Breast epithelium (tissue), 4 donors: ENCODE measurements at regions not wholly inside any gene's neighbourhood (a gene's known extent, or its start where the extent isn't known, plus 50 kb on each side); places are given as distances from the start of the nearest gene placed in this dataset.

Source experiments
- DNase-seq, 2 donors: peaks; one replicate each; pipeline ENCODE4 v3.0.0-alpha.2; 2019; ENCODE audit warnings: low spot score in 2 of 2
- H3K27ac ChIP-seq, 2 donors: fragments of 200-600 bp; sonication (generic) in 1 of 2; one replicate each; pipeline ENCODE4 v1.5.1; 2016 to 2019; ENCODE audit warnings: mild to moderate bottlenecking in 1 of 2
- H3K27me3 ChIP-seq, 2 donors: fragments of 200-600 bp; sonication (generic) in 1 of 2; one replicate each; pipeline versions ENCODE4 v1.5.1 to v1.6.0; 2017 to 2019; ENCODE audit warnings: control low read depth in 1 of 2, mild to moderate bottlenecking in 1 of 2
- H3K36me3 ChIP-seq: fragments of 200-600 bp; one replicate; pipeline ENCODE4 v1.5.1; 2019
- H3K4me1 ChIP-seq, 2 donors: fragments of 200-600 bp; sonication (generic); one replicate each; pipeline ENCODE4 v1.5.1; 2016 to 2019; ENCODE audit warnings: control low read depth in 1 of 2
- H3K4me3 ChIP-seq, 3 donors: fragments of 200-600 bp; sonication (generic); 1 replicate in 2 of 3; 2 replicates in 1 of 3; pipeline ENCODE4 v1.5.1; 2016 to 2019; ENCODE audit warnings: mild to moderate bottlenecking in 3 of 3, moderate library complexity in 2 of 3
- H3K9me3 ChIP-seq, 2 donors: fragments of 200-600 bp; sonication (generic) in 1 of 2; one replicate each; pipeline ENCODE4 v1.5.1; 2016 to 2019; ENCODE audit warnings: control low read depth in 1 of 2
- POLR2A ChIP-seq: fragments of 450-650 bp; IDR thresholded peaks from one replicate; pipeline ENCODE4 v1.6.1; 2016; ENCODE audit warnings: antibody characterized with exemption, mild to moderate bottlenecking, moderate library complexity
- POLR2AphosphoS5 ChIP-seq, 3 donors: sonication (generic); formaldehyde crosslinking; IDR thresholded peaks; one replicate each; pipeline ENCODE4 v1.6.1; 2017; ENCODE audit warnings: antibody characterized with exemption in 3 of 3
- intact Hi-C: fragments of 100-400 bp; cut with DNase I; formaldehyde crosslinking; loops from one replicate; pipeline ENCODE4 v1.15.1; 2023; ENCODE audit warnings: low total_unique reads
- TF ChIP-seq, protein P1 (sequence below), 3 donors: fragments of 450-650 bp; IDR thresholded peaks; one replicate each; pipeline ENCODE4 v1.5.1; 2016 to 2017; ENCODE audit warnings: antibody characterized with exemption in 3 of 3, mild to moderate bottlenecking in 3 of 3, moderate library complexity in 3 of 3

DNA sequence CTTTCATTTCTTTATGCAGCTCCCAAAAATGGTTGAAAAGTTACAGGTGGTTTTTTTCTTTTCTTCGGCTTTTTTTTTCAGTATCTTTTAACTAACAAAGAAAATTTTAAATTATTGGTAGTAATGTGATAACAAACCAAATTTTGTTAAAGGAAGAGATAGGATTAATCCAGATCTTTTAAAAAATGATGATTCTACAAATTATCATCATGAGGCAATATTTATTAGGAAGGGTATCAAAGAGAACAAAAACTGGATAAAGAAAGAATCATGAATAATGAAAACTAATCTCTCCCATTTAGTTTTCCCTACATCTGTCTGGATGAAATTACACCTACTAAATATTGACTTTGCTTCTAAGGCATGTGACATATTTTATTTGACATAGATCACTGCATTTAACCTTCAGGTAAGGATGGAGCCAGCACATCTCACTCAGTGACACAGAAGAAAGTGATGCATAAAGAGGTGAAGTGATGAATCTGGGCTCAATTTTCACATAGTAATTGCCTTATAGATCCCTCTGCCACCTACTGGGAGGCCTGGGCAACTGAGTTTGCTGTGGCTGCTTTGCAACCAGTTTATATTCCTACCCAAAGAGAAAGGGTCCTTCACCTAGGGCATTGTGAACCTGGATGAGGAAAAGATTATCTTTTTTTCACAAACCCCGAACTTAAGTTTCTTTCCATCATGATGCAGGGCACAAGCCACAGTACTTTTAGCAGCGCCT lies 155.6 kb downstream of the HNRNPD start:
- H3K27me3 ChIP-seq, result no peaks in the 10 kb centered on the region
- H3K4me1 ChIP-seq, result no peaks in the 10 kb centered on the region
- TF ChIP-seq, protein P1, sequence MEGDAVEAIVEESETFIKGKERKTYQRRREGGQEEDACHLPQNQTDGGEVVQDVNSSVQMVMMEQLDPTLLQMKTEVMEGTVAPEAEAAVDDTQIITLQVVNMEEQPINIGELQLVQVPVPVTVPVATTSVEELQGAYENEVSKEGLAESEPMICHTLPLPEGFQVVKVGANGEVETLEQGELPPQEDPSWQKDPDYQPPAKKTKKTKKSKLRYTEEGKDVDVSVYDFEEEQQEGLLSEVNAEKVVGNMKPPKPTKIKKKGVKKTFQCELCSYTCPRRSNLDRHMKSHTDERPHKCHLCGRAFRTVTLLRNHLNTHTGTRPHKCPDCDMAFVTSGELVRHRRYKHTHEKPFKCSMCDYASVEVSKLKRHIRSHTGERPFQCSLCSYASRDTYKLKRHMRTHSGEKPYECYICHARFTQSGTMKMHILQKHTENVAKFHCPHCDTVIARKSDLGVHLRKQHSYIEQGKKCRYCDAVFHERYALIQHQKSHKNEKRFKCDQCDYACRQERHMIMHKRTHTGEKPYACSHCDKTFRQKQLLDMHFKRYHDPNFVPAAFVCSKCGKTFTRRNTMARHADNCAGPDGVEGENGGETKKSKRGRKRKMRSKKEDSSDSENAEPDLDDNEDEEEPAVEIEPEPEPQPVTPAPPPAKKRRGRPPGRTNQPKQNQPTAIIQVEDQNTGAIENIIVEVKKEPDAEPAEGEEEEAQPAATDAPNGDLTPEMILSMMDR (IDR thresholded peaks at IDR 0.05), result no peak
- TF ChIP-seq POLR2AphosphoS5 (IDR thresholded peaks at IDR 0.05) (no peak), POLR2A (no peak)
- no peak overlapping the region for H3K27ac ChIP-seq
- no peak overlapping the region for H3K4me3 ChIP-seq
- no peaks in the 10 kb centered on the region for H3K36me3 ChIP-seq
- DNase-seq, result no peak
- intact Hi-C loops, result no loop called here
- no peaks in the 10 kb centered on the region for H3K9me3 ChIP-seq

GRCh38 chr4:82216219-82216618 lies 157.6 kb downstream of the HNRNPD start:
- DNase-seq, result no peak
- Histone ChIP-seq H3K36me3 (no peaks in the 10 kb centered on the region), H3K27ac (no peak overlapping the region), H3K4me1 (no peaks in the 10 kb centered on the region), H3K27me3 (no peaks in the 10 kb centered on the region), H3K4me3 (no peak overlapping the region), H3K9me3 (no peaks in the 10 kb centered on the region)
- intact Hi-C loops, result no loop called here
- TF ChIP-seq, protein P1 (IDR thresholded peaks at IDR 0.05), result no peak
- TF ChIP-seq POLR2A, result no peak
- no peak for TF ChIP-seq POLR2AphosphoS5 (IDR thresholded peaks at IDR 0.05)

- H3K27ac ChIP-seq, result no peak overlapping the region
- H3K36me3 ChIP-seq, result no peaks in the 10 kb centered on the region
- no peak for TF ChIP-seq POLR2AphosphoS5 (IDR thresholded peaks at IDR 0.05)
- TF ChIP-seq POLR2A, result no peak
- no peak for DNase-seq
- no peaks in the 10 kb centered on the region for H3K27me3 ChIP-seq
- no peaks in the 10 kb centered on the region for H3K9me3 ChIP-seq
- H3K4me3 ChIP-seq, result no peak overlapping the region
- no peaks in the 10 kb centered on the region for H3K4me1 ChIP-seq
- intact Hi-C loops, result no loop called here
Measured at GRCh38 chr4:82215800-82216199, 158.0 kb downstream of the HNRNPD start.

GRCh38 chr4:82215039-82215438 lies 158.8 kb downstream of the HNRNPD start:
- Histone ChIP-seq H3K36me3 (no peaks in the 10 kb centered on the region), H3K4me3 (no peak overlapping the region), H3K4me1 (no peaks in the 10 kb centered on the region), H3K27ac (no peak overlapping the region), H3K9me3 (no peaks in the 10 kb centered on the region), H3K27me3 (no peaks in the 10 kb centered on the region)
- no peak for TF ChIP-seq POLR2AphosphoS5 (IDR thresholded peaks at IDR 0.05)
- TF ChIP-seq, protein P1 (IDR thresholded peaks at IDR 0.05), result no peak
- no peak for TF ChIP-seq POLR2A
- DNase-seq, result no peak
- intact Hi-C loops, result no loop called here

GRCh38 chr4:82213485-82214417 lies 160.0 kb downstream of the HNRNPD start:
- intact Hi-C loops, result no loop called here

More at GRCh38 chr4:82213485-82214417, 160.0 kb downstream of the HNRNPD start:
- H3K27ac ChIP-seq, result no peak overlapping the region
- no peaks in the 10 kb centered on the region for H3K36me3 ChIP-seq
- H3K9me3 ChIP-seq, result no peaks in the 10 kb centered on the region
- no peak overlapping the region for H3K4me3 ChIP-seq
- DNase-seq, result no peak
- H3K4me1 ChIP-seq, result no peaks in the 10 kb centered on the region
- H3K27me3 ChIP-seq, result no peaks in the 10 kb centered on the region
- no peak for TF ChIP-seq POLR2A
- TF ChIP-seq, protein P1 (IDR thresholded peaks at IDR 0.05), result no peak
- TF ChIP-seq POLR2AphosphoS5 (IDR thresholded peaks at IDR 0.05), result no peak
